ENCODE measurements at regions not wholly inside any gene's neighbourhood (a gene's known extent, or its start where the extent isn't known, plus 50 kb on each side); places are given as distances from the start of the nearest gene placed in this dataset.
"Not testable (repeated sequence)": the region's sequence is repeated elsewhere in the genome, so short reads cannot be mapped to it uniquely, and the experiment has no call there.

GRCh38 chrX:128754130-128754529 is 701.9 kb upstream of the ACTRT1 start:
- DNase-seq, result no peak

GRCh38 chrX:128739539-128739938 is 687.3 kb upstream of the ACTRT1 start:
- no peak for DNase-seq

- DNase-seq, result no peak
These were observed 676.7 kb upstream of the ACTRT1 start for GRCh38 chrX:128728943-128729342.

- no peak for DNase-seq
These were observed 665.7 kb upstream of the ACTRT1 start for GRCh38 chrX:128717635-128718578.

GRCh38 chrX:128714425-128714824 is 662.2 kb upstream of the ACTRT1 start:
- no peak for DNase-seq

- no peak for DNase-seq
These were observed 647.6 kb upstream of the ACTRT1 start for GRCh38 chrX:128699716-128700285.

- no peak for DNase-seq
These were observed 646.5 kb upstream of the ACTRT1 start for GRCh38 chrX:128698573-128699181.

GRCh38 chrX:128691872-128692271 is 639.7 kb upstream of the ACTRT1 start:
- DNase-seq, result no peak

- no peak for DNase-seq
These were observed 633.2 kb upstream of the ACTRT1 start for GRCh38 chrX:128685387-128685786.

GRCh38 chrX:128676651-128677050 is 624.4 kb upstream of the ACTRT1 start:
- no peak for DNase-seq

- DNase-seq, result not testable (repeated sequence)
These were observed 622.3 kb upstream of the ACTRT1 start for GRCh38 chrX:128674326-128675086.

- no peak for DNase-seq
These were observed 612.0 kb upstream of the ACTRT1 start for GRCh38 chrX:128664211-128664610.

- DNase-seq, result no peak
These were observed 601.4 kb upstream of the ACTRT1 start for GRCh38 chrX:128653524-128654060.

GRCh38 chrX:128650326-128650725 is 598.1 kb upstream of the ACTRT1 start:
- DNase-seq, result no peak

GRCh38 chrX:128634754-128635153 is 582.6 kb upstream of the ACTRT1 start:
- no peak for DNase-seq

- DNase-seq, result no peak
These were observed 571.2 kb upstream of the ACTRT1 start for GRCh38 chrX:128623361-128623760.

GRCh38 chrX:128622296-128622695 is 570.1 kb upstream of the ACTRT1 start:
- no peak for DNase-seq

GRCh38 chrX:128619490-128619889 is 567.3 kb upstream of the ACTRT1 start:
- no peak for DNase-seq

- DNase-seq, result no peak
These were observed 564.7 kb upstream of the ACTRT1 start for GRCh38 chrX:128616933-128617332.

GRCh38 chrX:128606817-128607216 is 554.6 kb upstream of the ACTRT1 start:
- DNase-seq, result not testable (repeated sequence)

GRCh38 chrX:128606357-128606756 is 554.2 kb upstream of the ACTRT1 start:
- not testable (repeated sequence) for DNase-seq

GRCh38 chrX:128601706-128602105 is 549.5 kb upstream of the ACTRT1 start:
- DNase-seq, result no peak

- no peak for DNase-seq
These were observed 547.4 kb upstream of the ACTRT1 start for GRCh38 chrX:128599632-128600031.
